GM12801 (cell line): ENCODE measurements at regions not wholly inside any gene's neighbourhood (a gene's known extent, or its start where the extent isn't known, plus 50 kb on each side); places are given as distances from the start of the nearest gene placed in this dataset.

Source experiments
- TF ChIP-seq, protein P1 (sequence below): IDR thresholded peaks from one replicate; pipeline ENCODE4 v1.5.1; 2011; ENCODE audit warnings: control low read depth; ENCODE audit not compliant: insufficient read length; ENCODE audit errors: extremely low read depth

DNA sequence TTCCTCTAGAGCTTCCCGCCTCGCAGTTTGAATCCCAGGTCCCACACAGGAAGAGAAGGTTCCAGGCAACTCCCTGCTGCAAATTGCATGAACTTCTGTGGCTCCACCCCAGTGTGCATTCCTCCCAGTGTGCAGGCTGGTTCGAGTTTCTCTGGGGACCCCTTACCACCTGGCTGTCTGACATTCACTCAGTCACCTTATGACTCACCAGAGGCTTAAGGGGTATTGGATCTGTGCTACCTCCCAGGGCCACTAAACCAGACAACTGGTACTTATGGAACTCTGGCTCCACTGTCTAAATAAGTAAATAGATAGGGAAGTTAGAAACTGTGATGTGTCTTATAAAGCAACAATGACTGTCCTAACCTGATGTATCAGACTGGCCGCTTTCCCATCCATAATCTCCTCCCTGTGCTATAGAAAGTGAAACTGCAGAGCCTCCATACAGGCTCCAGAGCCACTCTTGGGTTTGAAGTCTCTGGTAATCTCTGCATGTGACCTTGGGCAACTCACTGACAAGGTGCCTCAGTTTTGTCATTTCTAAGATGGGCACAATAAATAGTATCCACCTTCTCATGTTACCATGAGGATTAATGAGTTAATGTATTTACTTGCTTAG lies 720.6 kb downstream of the SEMA5A start:
- TF ChIP-seq, protein P1, sequence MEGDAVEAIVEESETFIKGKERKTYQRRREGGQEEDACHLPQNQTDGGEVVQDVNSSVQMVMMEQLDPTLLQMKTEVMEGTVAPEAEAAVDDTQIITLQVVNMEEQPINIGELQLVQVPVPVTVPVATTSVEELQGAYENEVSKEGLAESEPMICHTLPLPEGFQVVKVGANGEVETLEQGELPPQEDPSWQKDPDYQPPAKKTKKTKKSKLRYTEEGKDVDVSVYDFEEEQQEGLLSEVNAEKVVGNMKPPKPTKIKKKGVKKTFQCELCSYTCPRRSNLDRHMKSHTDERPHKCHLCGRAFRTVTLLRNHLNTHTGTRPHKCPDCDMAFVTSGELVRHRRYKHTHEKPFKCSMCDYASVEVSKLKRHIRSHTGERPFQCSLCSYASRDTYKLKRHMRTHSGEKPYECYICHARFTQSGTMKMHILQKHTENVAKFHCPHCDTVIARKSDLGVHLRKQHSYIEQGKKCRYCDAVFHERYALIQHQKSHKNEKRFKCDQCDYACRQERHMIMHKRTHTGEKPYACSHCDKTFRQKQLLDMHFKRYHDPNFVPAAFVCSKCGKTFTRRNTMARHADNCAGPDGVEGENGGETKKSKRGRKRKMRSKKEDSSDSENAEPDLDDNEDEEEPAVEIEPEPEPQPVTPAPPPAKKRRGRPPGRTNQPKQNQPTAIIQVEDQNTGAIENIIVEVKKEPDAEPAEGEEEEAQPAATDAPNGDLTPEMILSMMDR: no peak

DNA sequence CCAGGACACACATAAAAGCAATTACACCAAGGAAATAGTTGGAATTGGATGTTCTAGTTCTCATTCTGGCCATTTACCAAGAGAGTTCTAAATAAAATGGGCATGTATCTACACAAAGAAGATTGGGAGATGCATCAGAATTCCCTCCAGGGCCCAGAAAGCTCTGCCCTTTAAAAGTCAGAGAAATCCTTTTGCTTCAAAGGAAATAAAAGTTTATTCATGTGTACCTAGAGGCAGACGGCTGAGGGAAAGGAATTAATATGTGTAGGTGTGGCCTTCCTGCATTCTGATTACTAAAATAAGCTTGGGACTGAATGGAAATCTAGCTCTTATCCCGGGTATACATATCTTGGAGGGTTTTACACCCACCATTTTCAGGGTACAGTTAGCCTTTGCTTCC lies 719.4 kb downstream of the SEMA5A start:
- TF ChIP-seq, protein P1: no peak

DNA sequence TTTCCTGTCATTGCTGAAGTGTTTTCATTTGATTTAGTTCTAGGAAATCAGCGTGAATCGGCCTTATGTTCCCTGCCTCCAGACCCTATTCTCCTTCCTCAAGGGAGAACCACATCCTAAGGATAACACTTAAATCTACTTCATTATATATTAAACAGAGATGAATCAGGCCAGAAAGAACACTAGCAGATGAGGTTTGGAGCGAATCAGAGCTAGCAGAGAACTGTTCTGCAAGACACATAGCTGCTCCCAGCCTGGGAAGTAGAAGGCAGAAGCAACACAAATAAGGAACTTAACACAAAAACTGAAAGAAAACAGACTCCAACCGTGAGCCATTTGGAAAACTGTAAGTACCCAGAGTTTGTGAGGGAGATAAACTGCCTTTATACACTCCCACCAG lies 718.2 kb downstream of the SEMA5A start:
- TF ChIP-seq, protein P1: no peak

DNA sequence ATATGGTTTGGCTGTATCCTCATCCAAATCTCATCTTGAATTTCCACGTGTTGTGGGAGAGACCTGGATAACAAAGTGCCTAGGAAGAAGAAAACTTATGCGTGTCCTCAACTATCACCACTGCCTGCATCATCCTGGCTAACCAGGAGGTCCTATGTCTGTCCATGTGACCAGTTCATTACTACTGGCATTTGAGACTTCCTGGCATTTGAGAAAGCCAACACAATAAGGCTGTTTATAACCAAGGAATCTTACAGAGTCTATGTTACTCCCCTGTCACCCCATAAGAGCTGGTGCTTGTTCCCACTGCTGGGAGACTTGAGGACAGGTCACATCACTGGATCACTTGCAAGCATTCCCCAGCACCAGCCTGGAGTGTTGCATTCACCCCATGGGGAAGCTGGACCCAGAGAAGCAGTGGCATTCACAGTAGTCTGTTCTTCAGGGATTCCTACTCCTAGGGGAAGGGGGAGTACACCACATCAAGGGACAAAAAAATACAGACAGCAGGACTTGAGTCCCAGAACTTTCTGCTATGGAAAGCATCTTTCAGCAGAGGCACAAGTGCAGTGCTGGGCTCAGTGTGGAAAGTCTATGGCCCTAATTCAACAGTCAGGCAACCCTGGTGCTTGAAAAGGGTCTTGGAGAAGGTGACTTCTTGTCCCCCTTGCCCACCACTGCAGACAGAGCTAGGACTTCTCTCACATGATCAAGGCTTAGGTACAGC lies 717.1 kb downstream of the SEMA5A start:
- TF ChIP-seq, protein P1: no peak

DNA sequence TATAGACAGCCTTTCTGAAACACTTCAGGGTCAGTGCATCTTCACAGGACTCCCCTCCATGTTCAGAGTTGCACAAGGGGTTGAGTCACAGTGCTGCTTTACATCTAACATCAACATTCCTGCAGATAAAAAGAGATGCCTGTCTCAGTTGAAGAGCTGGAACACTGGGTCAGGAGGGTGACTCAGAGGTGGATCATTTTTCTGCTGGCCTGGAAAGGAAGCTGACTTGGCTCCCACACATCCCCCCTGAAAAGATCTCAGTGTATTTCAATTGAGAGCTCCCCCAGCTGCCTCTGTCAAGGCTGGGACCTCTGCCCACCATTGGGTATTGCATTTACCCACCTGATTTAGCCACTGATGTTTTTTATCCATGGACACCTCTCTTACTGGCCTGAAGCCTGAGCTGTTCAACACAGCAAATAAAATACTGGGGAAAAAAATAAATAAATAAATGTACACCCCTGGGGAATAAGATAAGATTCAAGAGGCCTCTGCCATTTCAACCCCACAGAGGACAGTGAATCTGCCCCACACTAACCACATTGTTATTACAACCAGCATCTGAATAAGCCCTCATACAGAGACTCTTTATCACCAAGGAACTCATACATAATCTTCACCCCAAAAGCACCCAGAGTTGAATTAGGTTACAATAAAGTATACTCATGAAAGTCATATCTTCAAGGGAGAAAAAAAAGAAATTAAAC lies 716.4 kb downstream of the SEMA5A start:
- TF ChIP-seq, protein P1: no peak

DNA sequence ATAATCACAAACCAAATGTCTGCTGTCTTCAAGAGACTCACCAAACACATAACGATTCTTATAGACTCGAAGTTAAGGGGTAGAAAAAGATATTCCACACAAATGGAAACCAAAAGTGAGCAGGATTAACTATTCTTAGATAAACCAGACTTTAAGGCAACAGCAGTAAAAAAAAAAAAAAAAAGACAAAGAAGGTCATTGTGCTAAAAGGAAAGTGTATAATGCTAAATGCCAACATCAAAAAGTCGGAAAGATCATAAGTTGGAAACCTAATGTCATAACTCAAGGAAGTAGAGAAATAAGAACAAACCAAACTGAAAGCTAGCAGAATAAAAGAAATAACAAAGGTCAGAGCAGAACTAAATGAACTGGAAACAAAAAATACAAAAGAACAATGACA lies 714.6 kb downstream of the SEMA5A start:
- TF ChIP-seq, protein P1: no peak

DNA sequence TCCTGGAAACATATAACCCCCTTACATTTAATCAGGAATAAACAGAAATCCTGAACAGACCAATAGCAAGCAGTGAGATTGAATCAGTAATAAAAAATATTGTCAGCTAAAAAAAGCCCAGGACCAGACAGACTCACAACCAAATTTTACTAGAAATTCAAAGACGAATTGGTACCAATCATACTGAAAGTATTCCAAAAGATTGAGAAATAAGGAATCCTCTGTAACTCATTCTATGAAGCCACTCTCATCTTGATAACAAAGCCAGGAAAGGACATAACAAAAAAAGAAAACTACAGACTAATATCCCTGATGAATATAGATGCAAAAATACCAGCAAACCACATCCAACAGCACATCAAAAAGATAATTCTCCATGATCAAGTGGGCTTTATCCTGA lies 714.0 kb downstream of the SEMA5A start:
- TF ChIP-seq, protein P1: no peak
